Prostate gland (tissue), 2 donors: ENCODE measurements at regions not wholly inside any gene's neighbourhood (a gene's known extent, or its start where the extent isn't known, plus 50 kb on each side); places are given as distances from the start of the nearest gene placed in this dataset.

Experiments used
- DNase-seq: peaks from one replicate; pipeline ENCODE4 v3.0.0-alpha.2; 2019; ENCODE audit warnings: low spot score
- H3K27ac ChIP-seq, 2 donors: fragments of 200-600 bp; sonication (generic); 2 replicates each; pipeline ENCODE4 v1.5.1; 2017 to 2019
- H3K27me3 ChIP-seq: fragments of 200-600 bp; sonication (generic); replicated peaks from 2 replicates; pipeline ENCODE4 v1.5.1; 2019; ENCODE audit not compliant: insufficient read depth
- H3K36me3 ChIP-seq, 2 donors: fragments of 200-600 bp; sonication (generic); 1 replicate in 1 of 2; 2 replicates in 1 of 2; pipeline versions ENCODE4 v1.5.1 to v1.8.1; 2017 to 2019
- H3K4me1 ChIP-seq: fragments of 200-600 bp; sonication (generic); replicated peaks from 2 replicates; pipeline ENCODE4 v1.5.1; 2019
- H3K4me3 ChIP-seq, 2 donors: fragments of 200-600 bp; sonication (generic); 2 replicates each; pipeline ENCODE4 v1.5.1; 2017 to 2019
- H3K9me3 ChIP-seq: fragments of 200-600 bp; sonication (generic); 2 replicates; pipeline ENCODE4 v1.5.1; 2017
- CTCF ChIP-seq, 4 experiments: fragments of 200-600 bp in 2 of 4; fragments of 450-650 bp in 2 of 4; sonication (generic) in 2 of 4; IDR thresholded peaks; 1 replicate in 3 of 4; 2 replicates in 1 of 4; pipeline ENCODE4 v1.5.1; 2016 to 2019; ENCODE audit warnings: antibody characterized with exemption in 4 of 4, mild to moderate bottlenecking in 2 of 4, moderate library complexity in 2 of 4
- POLR2A ChIP-seq: fragments of 450-650 bp; IDR thresholded peaks from one replicate; pipeline ENCODE4 v1.6.1; 2016; ENCODE audit warnings: antibody characterized with exemption, mild to moderate bottlenecking
- POLR2AphosphoS5 ChIP-seq: sonication (generic); formaldehyde crosslinking; IDR thresholded peaks from one replicate; pipeline ENCODE4 v1.6.1; 2017; ENCODE audit warnings: antibody characterized with exemption
- WGBS: methylation state at CpG from one replicate; pipeline ENCODE4 v1.1.5; 2018; 5-methylcytosine and 5-hydroxymethylcytosine counted together
- intact Hi-C: fragments of 100-400 bp; cut with DNase I; formaldehyde crosslinking; loops from one replicate; pipeline ENCODE4 v1.14.2; 2022

GRCh38 chr1:101298663-101299062, 61.8 kb downstream of the S1PR1 start:
- Histone ChIP-seq H3K9me3 (no peaks in the 10 kb centered on the region), H3K4me1 (no peaks in the 10 kb centered on the region), H3K36me3 (no peaks in the 10 kb centered on the region), H3K27ac (no peak overlapping the region), H3K4me3 (no peak overlapping the region), H3K27me3 (no peaks in the 10 kb centered on the region)
- intact Hi-C loops = no loop called here
- TF ChIP-seq POLR2AphosphoS5 (no peak), CTCF (IDR thresholded peaks at IDR 0.05) (no peak), POLR2A (no peak)
- DNase-seq = no peak
- 85% methylated on average over 3 of the region's 3 CpGs for WGBS

- Histone ChIP-seq H3K9me3 (no peaks in the 10 kb centered on the region), H3K4me1 (no peaks in the 10 kb centered on the region), H3K4me3 (no peak overlapping the region), H3K27ac (no peak overlapping the region), H3K36me3 (no peaks in the 10 kb centered on the region), H3K27me3 (no peaks in the 10 kb centered on the region)
- TF ChIP-seq CTCF (IDR thresholded peaks at IDR 0.05) (no peak), POLR2A (no peak), POLR2AphosphoS5 (no peak)
- WGBS = 93% methylated on average over 4 of the region's 4 CpGs
- no peak for DNase-seq
- intact Hi-C loops = no loop called here
Observed at GRCh38 chr1:101299141-101299540, 62.3 kb downstream of the S1PR1 start.

GRCh38 chr1:101299710-101300109, 62.9 kb downstream of the S1PR1 start:
- intact Hi-C loops = no loop called here
- Histone ChIP-seq H3K4me1 (no peaks in the 10 kb centered on the region), H3K9me3 (no peaks in the 10 kb centered on the region), H3K27me3 (no peaks in the 10 kb centered on the region), H3K36me3 (no peaks in the 10 kb centered on the region), H3K4me3 (no peak overlapping the region), H3K27ac (no peak overlapping the region)
- 64% methylated on average over 3 of the region's 3 CpGs for WGBS
- DNase-seq = no peak
- TF ChIP-seq POLR2AphosphoS5 (no peak), POLR2A (no peak), CTCF (IDR thresholded peaks at IDR 0.05) (no peak)

GRCh38 chr1:101300916-101301315, 64.1 kb downstream of the S1PR1 start:
- no peaks in the 10 kb centered on the region for H3K27me3 ChIP-seq
- WGBS = 86% methylated on average over 7 of the region's 7 CpGs
- no peaks in the 10 kb centered on the region for H3K4me1 ChIP-seq
- H3K27ac ChIP-seq = no peak overlapping the region
- no peaks in the 10 kb centered on the region for H3K36me3 ChIP-seq
- H3K4me3 ChIP-seq = no peak overlapping the region
- no peaks in the 10 kb centered on the region for H3K9me3 ChIP-seq
- DNase-seq = no peak
- intact Hi-C loops = no loop called here
- no peak for TF ChIP-seq POLR2A

- intact Hi-C loops = no loop called here
- WGBS = 70% methylated on average over 6 of the region's 6 CpGs
- H3K27ac ChIP-seq = no peak overlapping the region
- no peak for DNase-seq
- H3K9me3 ChIP-seq = no peaks in the 10 kb centered on the region
- H3K36me3 ChIP-seq = no peaks in the 10 kb centered on the region
- no peaks in the 10 kb centered on the region for H3K27me3 ChIP-seq
- TF ChIP-seq POLR2A = no peak
- TF ChIP-seq CTCF (IDR thresholded peaks at IDR 0.05) = no peak
- TF ChIP-seq POLR2AphosphoS5 = no peak
- H3K4me1 ChIP-seq = no peaks in the 10 kb centered on the region
- H3K4me3 ChIP-seq = no peak overlapping the region
Observed at GRCh38 chr1:101301446-101302057, 64.7 kb downstream of the S1PR1 start.
